DND-41 (cell line): ENCODE measurements at regions not wholly inside any gene's neighbourhood (a gene's known extent, or its start where the extent isn't known, plus 50 kb on each side); places are given as distances from the start of the nearest gene placed in this dataset.

Source experiments
- EZH2 ChIP-seq: IDR thresholded peaks from 3 replicates; pipeline ENCODE4 v1.6.1; 2012; ENCODE audit warnings: borderline replicate concordance, low read depth, mild to moderate bottlenecking, moderate library complexity, low read length, inconsistent platforms; ENCODE audit not compliant: severe bottlenecking
- TF ChIP-seq, protein P1 (sequence below): IDR thresholded peaks from 2 replicates; pipeline ENCODE4 v1.5.1; 2012; ENCODE audit warnings: borderline replicate concordance, low read length, moderate library complexity, mild to moderate bottlenecking; ENCODE audit not compliant: poor library complexity, severe bottlenecking; ENCODE audit errors: extremely low read depth

GRCh38 chr13:79674765-79675515 is 194.0 kb downstream of the NDFIP2 start:
- TF ChIP-seq, protein P1, sequence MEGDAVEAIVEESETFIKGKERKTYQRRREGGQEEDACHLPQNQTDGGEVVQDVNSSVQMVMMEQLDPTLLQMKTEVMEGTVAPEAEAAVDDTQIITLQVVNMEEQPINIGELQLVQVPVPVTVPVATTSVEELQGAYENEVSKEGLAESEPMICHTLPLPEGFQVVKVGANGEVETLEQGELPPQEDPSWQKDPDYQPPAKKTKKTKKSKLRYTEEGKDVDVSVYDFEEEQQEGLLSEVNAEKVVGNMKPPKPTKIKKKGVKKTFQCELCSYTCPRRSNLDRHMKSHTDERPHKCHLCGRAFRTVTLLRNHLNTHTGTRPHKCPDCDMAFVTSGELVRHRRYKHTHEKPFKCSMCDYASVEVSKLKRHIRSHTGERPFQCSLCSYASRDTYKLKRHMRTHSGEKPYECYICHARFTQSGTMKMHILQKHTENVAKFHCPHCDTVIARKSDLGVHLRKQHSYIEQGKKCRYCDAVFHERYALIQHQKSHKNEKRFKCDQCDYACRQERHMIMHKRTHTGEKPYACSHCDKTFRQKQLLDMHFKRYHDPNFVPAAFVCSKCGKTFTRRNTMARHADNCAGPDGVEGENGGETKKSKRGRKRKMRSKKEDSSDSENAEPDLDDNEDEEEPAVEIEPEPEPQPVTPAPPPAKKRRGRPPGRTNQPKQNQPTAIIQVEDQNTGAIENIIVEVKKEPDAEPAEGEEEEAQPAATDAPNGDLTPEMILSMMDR: no peak
- TF ChIP-seq EZH2: no peak
